Testis (tissue), 2 donors: ENCODE measurements at regions not wholly inside any gene's neighbourhood (a gene's known extent, or its start where the extent isn't known, plus 50 kb on each side); places are given as distances from the start of the nearest gene placed in this dataset.

ENCODE experiments used
- DNase-seq: peaks from one replicate; pipeline ENCODE4 v3.0.0-alpha.2; 2019
- H3K27ac ChIP-seq, 2 donors: fragments of 200-600 bp; sonication (generic); one replicate each; pipeline ENCODE4 v1.5.1; 2019
- H3K27me3 ChIP-seq: fragments of 200-600 bp; sonication (generic); one replicate; pipeline ENCODE4 v1.5.1; 2019
- H3K36me3 ChIP-seq: fragments of 200-600 bp; sonication (generic); one replicate; pipeline ENCODE4 v1.5.1; 2017; ENCODE audit warnings: low read depth; ENCODE audit errors: missing control alignments
- H3K4me1 ChIP-seq: fragments of 200-600 bp; sonication (generic); one replicate; pipeline ENCODE4 v1.5.1; 2019
- H3K4me3 ChIP-seq, 2 donors: fragments of 200-600 bp; sonication (generic); one replicate each; pipeline ENCODE4 v1.5.1; 2017 to 2019
- H3K9me3 ChIP-seq: fragments of 200-600 bp; sonication (generic); one replicate; pipeline ENCODE4 v1.5.1; 2017
- CTCF ChIP-seq, 3 experiments: fragments of 450-650 bp in 2 of 3; fragments of 200-600 bp in 1 of 3; sonication (generic) in 1 of 3; IDR thresholded peaks; one replicate each; pipeline ENCODE4 v1.5.1; 2016 to 2019; ENCODE audit warnings: antibody characterized with exemption in 3 of 3, mild to moderate bottlenecking in 2 of 3, moderate library complexity in 1 of 3
- POLR2A ChIP-seq: fragments of 450-650 bp; IDR thresholded peaks from one replicate; pipeline ENCODE4 v1.6.1; 2017; ENCODE audit warnings: antibody characterized with exemption, mild to moderate bottlenecking, moderate library complexity
- WGBS, 2 donors: methylation state at CpG; one replicate each; pipeline ENCODE4 v1.1.5; 2018; 5-methylcytosine and 5-hydroxymethylcytosine counted together
- intact Hi-C: fragments of 100-400 bp; cut with DNase I; formaldehyde crosslinking; loops from one replicate; pipeline ENCODE4 v1.15.1; 2023; ENCODE audit warnings: low total_unique reads

GRCh38 chr21:28272272-28272992 lies 720.2 kb downstream of the LTN1 start:
- TF ChIP-seq CTCF (IDR thresholded peaks at IDR 0.05) (no peak), POLR2A (no peak)
- Histone ChIP-seq H3K9me3 (no peaks in the 10 kb centered on the region), H3K4me3 (no peak overlapping the region), H3K36me3 (no peaks in the 10 kb centered on the region), H3K27ac (no peak overlapping the region), H3K27me3 (no peaks in the 10 kb centered on the region), H3K4me1 (no peaks in the 10 kb centered on the region)
- no peak for DNase-seq
- WGBS, 2 donors, result 82 to 92% methylated on average over 3 of the region's 3 CpGs
- intact Hi-C loops, result no loop called here

- no peak for DNase-seq
- Histone ChIP-seq H3K36me3 (no peaks in the 10 kb centered on the region), H3K9me3 (no peaks in the 10 kb centered on the region), H3K27ac (no peak overlapping the region), H3K4me3 (no peak overlapping the region), H3K27me3 (no peaks in the 10 kb centered on the region), H3K4me1 (no peaks in the 10 kb centered on the region)
- TF ChIP-seq POLR2A (no peak), CTCF (IDR thresholded peaks at IDR 0.05) (no peak)
- intact Hi-C loops, result no loop called here
Observed at GRCh38 chr21:28269173-28269572, 723.5 kb downstream of the LTN1 start.

- TF ChIP-seq POLR2A (no peak), CTCF (IDR thresholded peaks at IDR 0.05) (no peak)
- whole genome bisulfite sequencing, 2 donors, result 71 to 81% methylated on average over 4 of the region's 4 CpGs
- intact Hi-C loops, result no loop called here
- H3K4me1 ChIP-seq, result no peaks in the 10 kb centered on the region
- no peak overlapping the region for H3K4me3 ChIP-seq
- H3K36me3 ChIP-seq, result no peaks in the 10 kb centered on the region
- H3K27ac ChIP-seq, result no peak overlapping the region
- no peak for DNase-seq
- no peaks in the 10 kb centered on the region for H3K9me3 ChIP-seq
- H3K27me3 ChIP-seq, result no peaks in the 10 kb centered on the region
Observed at GRCh38 chr21:28268685-28269084, 724.0 kb downstream of the LTN1 start.

- no peak overlapping the region for H3K4me3 ChIP-seq
- no peaks in the 10 kb centered on the region for H3K9me3 ChIP-seq
- 89 to 90% methylated on average over 6 of the region's 6 CpGs for WGBS, 2 donors
- no peaks in the 10 kb centered on the region for H3K4me1 ChIP-seq
- DNase-seq, result no peak
- H3K36me3 ChIP-seq, result no peaks in the 10 kb centered on the region
- no peak for TF ChIP-seq POLR2A
- TF ChIP-seq CTCF (IDR thresholded peaks at IDR 0.05), result no peak
- H3K27ac ChIP-seq, result no peak overlapping the region
- H3K27me3 ChIP-seq, result no peaks in the 10 kb centered on the region
- intact Hi-C loops, result no loop called here
Observed at GRCh38 chr21:28267449-28267848, 725.2 kb downstream of the LTN1 start.

GRCh38 chr21:28266061-28266460 lies 726.6 kb downstream of the LTN1 start:
- 97 to 100% methylated on average over 1 of the region's 1 CpG for WGBS, 2 donors
- intact Hi-C loops, result no loop called here
- no peak for DNase-seq
- Histone ChIP-seq H3K4me3 (no peak overlapping the region), H3K9me3 (no peaks in the 10 kb centered on the region), H3K4me1 (no peaks in the 10 kb centered on the region), H3K36me3 (no peaks in the 10 kb centered on the region), H3K27ac (no peak overlapping the region), H3K27me3 (no peaks in the 10 kb centered on the region)
- TF ChIP-seq POLR2A, result no peak
- TF ChIP-seq CTCF (IDR thresholded peaks at IDR 0.05), result no peak
